Natural killer cell treated with Interleukin-12 subunit alpha and Interleukin-12 subunit beta and Interleukin-15 and Interleukin-18, amount 100 ng/mL, for 72 hours (primary cell): ENCODE measurements at regions not wholly inside any gene's neighbourhood (a gene's known extent, or its start where the extent isn't known, plus 50 kb on each side); places are given as distances from the start of the nearest gene placed in this dataset.
"Not testable (repeated sequence)": the region's sequence is repeated elsewhere in the genome, so short reads cannot be mapped to it uniquely, and the experiment has no call there.

Experiments
- ATAC-seq, 2 donors: fragments of 150-1000 bp; cut with Tn5 transposase in 1 of 2; sonication (Bioruptor Pico), chemical (Tn5 transposase) in 1 of 2; 2 replicates each; pipeline ENCODE4 v1.10.0; 2021
- DNase-seq: peaks from one replicate; pipeline ENCODE4 v3.0.0; 2022; ENCODE audit warnings: low spot score
- H3K27ac Mint-ChIP-seq, 2 donors: 1 replicate in 1 of 2; 2 replicates in 1 of 2; pipeline ENCODE4 v1.8.0; 2022; ENCODE audit warnings: mixed read lengths in 2 of 2, mild to moderate bottlenecking in 1 of 2, moderate library complexity in 1 of 2
- H3K27me3 Mint-ChIP-seq, 2 donors: 1 replicate in 1 of 2; 2 replicates in 1 of 2; pipeline ENCODE4 v1.8.0; 2022; ENCODE audit warnings: mixed read lengths in 2 of 2
- H3K36me3 Mint-ChIP-seq: one replicate; pipeline ENCODE4 v1.8.0; 2022; ENCODE audit warnings: mixed read lengths
- H3K4me1 Mint-ChIP-seq, 2 donors: 1 replicate in 1 of 2; 2 replicates in 1 of 2; pipeline ENCODE4 v1.8.0; 2022; ENCODE audit warnings: low read depth in 2 of 2, mixed read lengths in 2 of 2, mild to moderate bottlenecking in 1 of 2
- H3K4me3 Mint-ChIP-seq: one replicate; pipeline ENCODE4 v1.8.0; 2022; ENCODE audit warnings: mixed read lengths
- H3K9me3 Mint-ChIP-seq: 2 replicates; pipeline ENCODE4 v1.8.0; 2022; ENCODE audit warnings: mixed read lengths

GRCh38 chr16:61179561-61179960, 856.7 kb downstream of the CDH8 start:
- no peak for DNase-seq

GRCh38 chr16:61165797-61166196, 870.4 kb downstream of the CDH8 start:
- H3K27ac Mint-ChIP-seq = no peak overlapping the region
- H3K9me3 Mint-ChIP-seq = peaks cover 15% of the 10 kb centered on the region
- no peak for ATAC-seq
- no peak overlapping the region for H3K4me3 Mint-ChIP-seq
- H3K4me1 Mint-ChIP-seq = no peaks in the 10 kb centered on the region
- no peak for DNase-seq
- H3K36me3 Mint-ChIP-seq = peaks cover 7% of the 10 kb centered on the region
- H3K27me3 Mint-ChIP-seq = no peaks in the 10 kb centered on the region

More at GRCh38 chr16:61179561-61179960, 856.7 kb downstream of the CDH8 start:
- Mint-ChIP-seq H3K4me3 (no peak overlapping the region), H3K27me3 (no peaks in the 10 kb centered on the region), H3K27ac (no peak overlapping the region), H3K4me1 (no peaks in the 10 kb centered on the region), H3K36me3 (no peaks in the 10 kb centered on the region), H3K9me3 (peaks cover 22% of the 10 kb centered on the region)
- ATAC-seq = no peak

- no peak overlapping the region for H3K27ac Mint-ChIP-seq
These were observed 885.9 kb downstream of the CDH8 start for GRCh38 chr16:61150351-61150750.

GRCh38 chr16:61149709-61150108, 886.5 kb downstream of the CDH8 start:
- ATAC-seq = no peak
- Mint-ChIP-seq H3K27ac (no peak overlapping the region), H3K36me3 (no peaks in the 10 kb centered on the region), H3K27me3 (no peaks in the 10 kb centered on the region), H3K4me3 (no peak overlapping the region), H3K4me1 (no peaks in the 10 kb centered on the region), H3K9me3 (peaks cover 12% of the 10 kb centered on the region)
- no peak for DNase-seq

More at GRCh38 chr16:61150351-61150750, 885.9 kb downstream of the CDH8 start:
- Mint-ChIP-seq H3K9me3 (peaks cover 12% of the 10 kb centered on the region), H3K36me3 (no peaks in the 10 kb centered on the region), H3K27me3 (no peaks in the 10 kb centered on the region), H3K4me3 (no peak overlapping the region), H3K4me1 (no peaks in the 10 kb centered on the region)
- ATAC-seq = no peak
- no peak for DNase-seq

- H3K27me3 Mint-ChIP-seq = no peaks in the 10 kb centered on the region
- ATAC-seq = no peak
- H3K4me3 Mint-ChIP-seq = no peak overlapping the region
- no peaks in the 10 kb centered on the region for H3K36me3 Mint-ChIP-seq
- no peak overlapping the region for H3K27ac Mint-ChIP-seq
- DNase-seq = no peak
- H3K4me1 Mint-ChIP-seq = no peaks in the 10 kb centered on the region
- peaks cover 18% of the 10 kb centered on the region for H3K9me3 Mint-ChIP-seq
These were observed 887.3 kb downstream of the CDH8 start for GRCh38 chr16:61148930-61149329.

GRCh38 chr16:61146429-61146828, 889.8 kb downstream of the CDH8 start:
- no peaks in the 10 kb centered on the region for H3K4me1 Mint-ChIP-seq
- peaks cover 21% of the 10 kb centered on the region for H3K9me3 Mint-ChIP-seq
- H3K27me3 Mint-ChIP-seq = no peaks in the 10 kb centered on the region
- H3K27ac Mint-ChIP-seq = no peak overlapping the region
- peaks cover 4% of the 10 kb centered on the region for H3K36me3 Mint-ChIP-seq
- DNase-seq (no peak), ATAC-seq (no peak)
- no peak overlapping the region for H3K4me3 Mint-ChIP-seq

- Mint-ChIP-seq H3K36me3 (peaks cover 9% of the 10 kb centered on the region), H3K27ac (no peak overlapping the region), H3K4me1 (no peaks in the 10 kb centered on the region), H3K27me3 (no peaks in the 10 kb centered on the region), H3K4me3 (no peak overlapping the region), H3K9me3 (peaks cover 19% of the 10 kb centered on the region)
- ATAC-seq (no peak), DNase-seq (no peak)
These were observed 904.8 kb downstream of the CDH8 start for GRCh38 chr16:61131447-61131846.

GRCh38 chr16:61128545-61129323, 907.5 kb downstream of the CDH8 start:
- H3K27me3 Mint-ChIP-seq = no peaks in the 10 kb centered on the region
- H3K9me3 Mint-ChIP-seq = peaks cover 19% of the 10 kb centered on the region
- ATAC-seq = no peak
- no peak overlapping the region for H3K4me3 Mint-ChIP-seq
- peaks cover 9% of the 10 kb centered on the region for H3K36me3 Mint-ChIP-seq
- DNase-seq = peak; percentile 58
- H3K4me1 Mint-ChIP-seq = no peaks in the 10 kb centered on the region
- H3K27ac Mint-ChIP-seq = no peak overlapping the region

- Mint-ChIP-seq H3K27ac (no peak overlapping the region), H3K36me3 (peaks cover 7% of the 10 kb centered on the region), H3K9me3 (peaks cover 14% of the 10 kb centered on the region), H3K4me1 (no peaks in the 10 kb centered on the region), H3K4me3 (no peak overlapping the region), H3K27me3 (no peaks in the 10 kb centered on the region)
- DNase-seq (no peak), ATAC-seq (no peak)
These were observed 930.7 kb downstream of the CDH8 start for GRCh38 chr16:61105544-61105943.

- H3K9me3 Mint-ChIP-seq = peaks cover 22% of the 10 kb centered on the region
- H3K27me3 Mint-ChIP-seq = no peaks in the 10 kb centered on the region
- H3K36me3 Mint-ChIP-seq = peaks cover 4% of the 10 kb centered on the region
- H3K4me3 Mint-ChIP-seq = no peak overlapping the region
- H3K27ac Mint-ChIP-seq = no peak overlapping the region
- H3K4me1 Mint-ChIP-seq = no peaks in the 10 kb centered on the region
- DNase-seq (no peak), ATAC-seq (no peak)
These were observed 937.7 kb downstream of the CDH8 start for GRCh38 chr16:61098505-61098904.

- H3K9me3 Mint-ChIP-seq = peaks cover 31% of the 10 kb centered on the region
- not testable (repeated sequence) for H3K4me1 Mint-ChIP-seq, ATAC-seq, H3K27ac Mint-ChIP-seq, DNase-seq, H3K4me3 Mint-ChIP-seq, H3K27me3 Mint-ChIP-seq
- peaks cover 12% of the 10 kb centered on the region for H3K36me3 Mint-ChIP-seq
These were observed 944.9 kb downstream of the CDH8 start for GRCh38 chr16:61091300-61091699.

GRCh38 chr16:61083711-61084110, 952.5 kb downstream of the CDH8 start:
- Mint-ChIP-seq H3K9me3 (peaks cover 17% of the 10 kb centered on the region), H3K4me3 (no peak overlapping the region), H3K36me3 (peaks cover 4% of the 10 kb centered on the region), H3K4me1 (no peaks in the 10 kb centered on the region), H3K27ac (no peak overlapping the region), H3K27me3 (no peaks in the 10 kb centered on the region)
- no peak for ATAC-seq
- no peak for DNase-seq

GRCh38 chr16:61074324-61074723, 961.9 kb downstream of the CDH8 start:
- no peak overlapping the region for H3K4me3 Mint-ChIP-seq
- H3K4me1 Mint-ChIP-seq = no peaks in the 10 kb centered on the region
- peaks cover 8% of the 10 kb centered on the region for H3K36me3 Mint-ChIP-seq
- ATAC-seq (no peak), DNase-seq (no peak)
- no peaks in the 10 kb centered on the region for H3K27me3 Mint-ChIP-seq
- peaks cover 20% of the 10 kb centered on the region for H3K9me3 Mint-ChIP-seq
- no peak overlapping the region for H3K27ac Mint-ChIP-seq

GRCh38 chr16:61057635-61058034, 978.6 kb downstream of the CDH8 start:
- DNase-seq (no peak), ATAC-seq (no peak)
- Mint-ChIP-seq H3K27ac (no peak overlapping the region), H3K4me3 (no peak overlapping the region), H3K27me3 (no peaks in the 10 kb centered on the region), H3K9me3 (peaks cover 15% of the 10 kb centered on the region), H3K36me3 (no peaks in the 10 kb centered on the region), H3K4me1 (no peaks in the 10 kb centered on the region)

- no peaks in the 10 kb centered on the region for H3K4me1 Mint-ChIP-seq
- peaks cover 21% of the 10 kb centered on the region for H3K9me3 Mint-ChIP-seq
These were observed 985.7 kb downstream of the CDH8 start for GRCh38 chr16:61050547-61050946.

More at GRCh38 chr16:61050547-61050946, 985.7 kb downstream of the CDH8 start:
- Mint-ChIP-seq H3K27me3 (no peaks in the 10 kb centered on the region), H3K4me3 (no peak overlapping the region), H3K27ac (no peak overlapping the region), H3K36me3 (peaks cover 13% of the 10 kb centered on the region)
- no peak for DNase-seq
- no peak for ATAC-seq
